Fibroblast of skin of back (primary cell): ENCODE measurements at regions not wholly inside any gene's neighbourhood (a gene's known extent, or its start where the extent isn't known, plus 50 kb on each side); places are given as distances from the start of the nearest gene placed in this dataset.
"Not testable (repeated sequence)": the region's sequence is repeated elsewhere in the genome, so short reads cannot be mapped to it uniquely, and the experiment has no call there.

Experiments
- DNase-seq: peaks from one replicate; pipeline ENCODE4 v3.0.0-alpha.2; 2013

- no peak for DNase-seq
Measured at GRCh38 chr9:106111039-106111730, 416.8 kb downstream of the TMEM38B start.

GRCh38 chr9:106112935-106113334 is 418.6 kb downstream of the TMEM38B start:
- no peak for DNase-seq

- DNase-seq, result no peak
Measured at GRCh38 chr9:106119176-106119575, 424.8 kb downstream of the TMEM38B start.

GRCh38 chr9:106120071-106120470 is 425.7 kb downstream of the TMEM38B start:
- no peak for DNase-seq

- no peak for DNase-seq
Measured at GRCh38 chr9:106127776-106128175, 433.4 kb downstream of the TMEM38B start.

GRCh38 chr9:106130374-106130773 is 436.0 kb downstream of the TMEM38B start:
- no peak for DNase-seq

GRCh38 chr9:106143781-106144180 is 449.4 kb downstream of the TMEM38B start:
- DNase-seq, result no peak

- DNase-seq, result no peak
Measured at GRCh38 chr9:106146066-106146840, 451.9 kb downstream of the TMEM38B start.

GRCh38 chr9:106146886-106147285 is 452.5 kb downstream of the TMEM38B start:
- DNase-seq, result no peak

GRCh38 chr9:106149956-106150355 is 455.6 kb downstream of the TMEM38B start:
- no peak for DNase-seq

- no peak for DNase-seq
Measured at GRCh38 chr9:106156465-106156864, 462.1 kb downstream of the TMEM38B start.

GRCh38 chr9:106172265-106172664 is 477.9 kb downstream of the TMEM38B start:
- no peak for DNase-seq

- no peak for DNase-seq
Measured at GRCh38 chr9:106174346-106174745, 480.0 kb downstream of the TMEM38B start.

GRCh38 chr9:106177216-106177615 is 482.9 kb downstream of the TMEM38B start:
- no peak for DNase-seq

- DNase-seq, result no peak
Measured at GRCh38 chr9:106179191-106179590, 484.9 kb downstream of the TMEM38B start.

GRCh38 chr9:106203815-106204516 is 509.6 kb downstream of the TMEM38B start:
- not testable (repeated sequence) for DNase-seq

- no peak for DNase-seq
Measured at GRCh38 chr9:106207298-106207697, 513.0 kb downstream of the TMEM38B start.

GRCh38 chr9:106218427-106218826 is 524.1 kb downstream of the TMEM38B start:
- DNase-seq, result no peak

GRCh38 chr9:106218854-106219253 is 524.5 kb downstream of the TMEM38B start:
- no peak for DNase-seq

GRCh38 chr9:106220415-106220814 is 526.1 kb downstream of the TMEM38B start:
- DNase-seq, result no peak

GRCh38 chr9:106228861-106229260 is 534.5 kb downstream of the TMEM38B start:
- DNase-seq, result no peak

GRCh38 chr9:106233116-106233515 is 538.8 kb downstream of the TMEM38B start:
- DNase-seq, result no peak

- DNase-seq, result not testable (repeated sequence)
Measured at GRCh38 chr9:106260908-106261307, 566.6 kb downstream of the TMEM38B start.
